Stimulated activated CD8-positive, alpha-beta memory T cell treated with anti-CD3 and anti-CD28 coated beads, Interleukin-15, amount 100 ng/mL, for 24 hours (primary cell): ENCODE measurements at regions not wholly inside any gene's neighbourhood (a gene's known extent, or its start where the extent isn't known, plus 50 kb on each side); places are given as distances from the start of the nearest gene placed in this dataset.

Experiments used
- DNase-seq: peaks from one replicate; pipeline ENCODE4 v3.0.0-alpha.2; 2020; ENCODE audit warnings: low read depth

DNA sequence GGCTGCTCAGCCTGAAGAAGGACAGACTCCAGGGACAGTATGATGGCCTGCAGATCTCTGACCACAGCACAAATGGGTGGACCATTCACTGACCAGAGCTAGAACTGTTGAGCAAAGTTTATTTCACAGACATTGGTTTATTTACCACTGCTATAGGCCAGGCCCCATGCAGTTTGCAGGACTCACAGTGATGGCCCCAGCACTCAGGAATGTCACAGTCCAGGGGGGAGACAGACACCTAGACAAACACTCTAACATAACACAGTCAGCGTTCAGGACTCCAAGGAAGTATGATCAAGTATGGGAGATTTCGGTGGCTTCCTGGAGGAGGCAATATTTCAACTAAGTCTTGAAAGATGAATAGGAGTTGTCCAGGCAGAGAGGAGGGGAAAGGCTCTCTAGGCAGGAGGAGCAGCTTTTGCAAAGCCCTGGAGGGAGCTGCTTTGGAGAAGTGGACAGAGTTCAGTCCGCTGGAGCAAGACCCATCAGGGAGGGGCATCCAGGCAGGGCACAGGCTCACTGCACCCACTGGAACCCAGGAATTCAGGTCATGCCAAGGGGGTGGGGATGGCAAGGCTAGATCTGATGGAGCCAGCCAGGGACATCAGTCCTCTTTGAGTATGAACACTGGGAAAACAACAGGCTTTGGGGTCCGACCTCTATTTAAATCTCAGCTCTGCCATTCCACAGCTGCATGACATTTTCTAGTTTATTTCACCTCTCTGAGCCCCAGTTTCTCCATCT is 454.3 kb downstream of the MATN1 start:
- no peak for DNase-seq

DNA sequence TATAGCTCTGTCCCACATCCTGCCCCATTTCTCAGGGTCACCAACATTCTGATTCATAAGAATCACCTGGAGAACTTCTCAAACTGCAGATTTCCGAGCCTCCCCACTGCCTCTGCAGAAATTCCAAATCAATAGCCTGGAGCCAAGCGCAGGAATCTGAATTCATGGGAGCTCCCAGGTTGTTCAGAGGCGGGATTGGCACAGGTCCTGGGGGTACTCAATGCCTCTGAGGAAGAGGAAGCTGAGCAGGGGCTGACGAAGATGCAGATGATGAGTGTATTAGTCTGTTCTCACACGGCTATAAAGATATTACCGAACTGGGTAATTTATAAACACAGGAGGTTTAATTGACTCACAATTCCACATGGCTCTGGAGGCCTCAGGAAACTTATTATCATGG is 455.5 kb downstream of the MATN1 start:
- no peak for DNase-seq

DNA sequence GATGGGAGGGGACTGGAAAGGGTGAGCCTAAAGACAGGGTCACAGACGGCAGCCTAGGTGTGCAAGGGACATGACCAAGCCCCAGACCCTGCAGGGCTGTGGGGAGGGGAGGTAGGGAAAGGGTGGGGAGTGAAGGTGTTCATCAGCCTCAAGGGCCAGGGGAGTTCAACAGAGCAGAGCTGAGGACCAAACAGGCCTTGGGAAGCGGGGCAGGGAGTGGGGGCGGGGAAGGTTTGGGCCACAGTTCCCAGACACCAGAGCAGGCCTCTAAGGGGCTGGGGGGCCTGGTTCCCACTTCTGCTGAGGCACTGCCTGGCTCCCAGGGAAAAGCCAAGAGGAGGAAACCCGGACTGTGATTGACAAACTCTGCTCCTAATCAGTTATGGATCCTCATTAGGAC is 456.3 kb downstream of the MATN1 start:
- no peak for DNase-seq

DNA sequence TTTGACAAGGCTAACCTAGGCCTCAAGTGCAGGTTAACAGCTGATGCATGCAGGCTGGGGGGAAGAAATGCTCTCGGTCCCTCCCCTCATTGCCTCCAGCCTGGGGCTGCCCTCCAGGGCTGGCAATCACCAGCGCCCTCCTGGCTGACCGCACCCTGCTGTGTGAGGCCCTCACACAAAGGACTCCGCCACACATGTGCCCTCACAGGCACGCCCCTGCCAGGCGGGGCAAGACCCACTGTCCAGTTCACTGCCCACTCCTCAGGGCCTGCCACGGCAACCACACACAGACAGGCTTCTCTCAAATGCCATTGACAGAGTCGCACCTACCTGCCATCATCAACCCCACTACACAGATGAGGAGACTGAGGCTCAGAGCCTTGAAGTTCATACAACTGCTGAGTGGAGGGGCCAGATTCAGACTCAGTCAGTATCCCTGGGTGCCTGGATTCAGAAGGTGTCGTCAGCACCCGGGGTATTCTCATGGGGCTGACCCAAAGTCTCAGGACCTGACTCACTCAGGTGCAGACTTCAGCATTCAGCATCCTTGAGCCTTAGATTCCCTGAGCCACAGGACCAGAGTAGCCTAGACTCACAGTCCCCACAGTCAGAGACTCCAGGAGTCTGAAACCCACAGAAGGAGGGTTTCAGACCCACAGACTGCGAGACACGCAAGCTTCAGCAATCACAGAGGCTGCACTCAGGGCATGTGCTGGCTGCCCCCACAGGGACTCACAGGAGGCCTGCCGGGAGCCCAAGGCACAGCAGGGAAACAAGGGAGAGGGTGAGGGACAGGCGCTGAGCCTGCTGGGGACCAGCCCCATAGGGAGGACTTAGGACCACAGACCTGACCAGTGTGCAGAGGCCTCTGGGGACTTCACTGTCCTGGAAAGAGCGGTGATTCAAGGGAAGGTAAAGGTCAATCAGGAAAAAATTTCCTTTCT is 458.0 kb downstream of the MATN1 start:
- no peak for DNase-seq

DNA sequence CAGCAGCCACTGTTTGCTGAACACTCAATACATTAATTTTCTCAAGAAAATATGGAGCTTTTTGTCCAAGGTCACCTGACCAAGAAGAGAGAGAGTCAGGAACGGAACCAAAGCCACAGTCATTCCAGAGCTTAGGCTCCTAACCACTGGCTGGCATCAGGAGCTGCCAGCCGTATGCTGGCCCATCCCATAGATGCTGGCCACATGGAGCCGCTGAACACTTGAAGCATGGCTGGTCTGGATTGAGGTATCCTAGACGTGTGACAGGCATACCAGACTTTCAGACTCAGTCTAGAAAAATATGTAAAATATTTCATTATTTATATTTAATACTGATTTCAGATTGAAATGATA is 458.7 kb downstream of the MATN1 start:
- no peak for DNase-seq

DNA sequence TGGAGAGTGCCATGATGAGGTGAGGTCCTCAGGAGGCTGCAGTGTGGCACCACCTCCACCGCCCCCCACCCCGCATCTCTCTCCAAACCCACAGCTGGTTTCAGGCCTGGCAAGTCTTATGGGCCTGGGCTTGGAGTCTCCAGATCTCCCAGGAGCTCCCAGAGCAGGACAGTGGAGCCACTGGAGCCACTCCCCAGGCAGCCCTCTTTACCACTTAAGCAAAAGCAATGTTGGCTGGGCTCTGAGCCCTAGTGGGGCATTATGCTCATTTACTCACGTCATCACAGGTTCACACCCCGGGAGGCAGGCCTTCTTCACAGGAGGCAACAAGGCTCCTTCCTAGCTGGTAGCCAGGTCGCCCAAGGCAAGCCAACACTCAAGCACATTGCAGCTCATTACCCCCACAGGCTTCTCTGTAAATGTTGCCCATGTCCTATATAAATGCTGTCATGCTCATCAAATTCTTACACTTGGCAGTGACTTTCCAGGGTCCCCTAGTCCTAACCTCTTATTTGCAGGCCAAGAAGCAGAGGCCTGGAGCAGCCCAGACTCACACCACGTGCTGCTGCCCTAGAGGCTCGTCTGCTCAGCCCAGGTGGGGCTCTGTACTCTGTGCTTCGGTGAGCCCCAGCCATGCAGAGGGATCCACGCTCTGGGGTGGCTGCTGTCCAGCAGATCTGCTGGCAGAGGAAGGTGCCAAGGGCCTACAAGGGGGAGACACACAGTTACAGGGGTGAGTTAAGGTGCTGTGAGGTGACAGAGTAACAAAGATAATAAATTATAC is 459.3 kb downstream of the MATN1 start:
- DNase-seq: no peak

DNA sequence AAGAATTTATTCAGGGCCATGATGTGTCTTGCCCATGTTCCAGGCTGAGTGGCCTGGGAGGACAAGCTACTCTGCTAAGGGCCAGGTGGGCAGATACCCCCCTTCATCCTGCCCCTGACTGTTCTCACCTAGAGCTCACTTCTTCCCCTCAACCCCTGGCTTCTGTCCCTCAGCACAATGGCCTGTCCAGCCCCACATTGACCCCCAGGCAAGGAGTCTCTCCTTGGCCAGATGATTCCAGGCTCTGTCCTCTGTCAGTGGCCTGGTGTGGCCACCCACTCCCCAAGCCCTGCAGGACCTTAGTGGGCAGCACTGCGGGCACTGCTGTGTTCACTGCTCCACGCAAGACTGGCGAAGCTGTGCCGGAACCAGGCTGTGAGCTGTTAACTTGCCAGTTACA is 460.0 kb downstream of the MATN1 start:
- DNase-seq: no peak

DNA sequence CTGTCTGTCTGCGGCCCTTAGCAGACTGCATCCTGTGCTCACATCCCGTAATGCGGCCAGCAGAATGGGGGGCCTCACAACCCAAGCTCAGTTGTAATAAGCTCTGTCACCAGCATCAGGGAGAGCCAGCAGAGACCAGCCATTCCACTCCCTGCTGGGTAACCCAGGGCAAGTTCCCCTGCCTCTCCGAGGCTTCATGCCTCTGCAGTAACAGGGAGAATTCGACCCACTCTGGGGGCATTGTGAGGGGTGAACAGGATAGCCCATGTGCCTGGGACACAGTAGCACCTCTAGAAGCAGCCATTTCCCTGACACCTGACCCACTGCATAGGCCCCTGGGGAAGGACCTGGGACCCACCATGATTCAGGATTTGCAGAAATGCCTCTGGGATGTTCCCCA is 461.2 kb downstream of the MATN1 start:
- DNase-seq: no peak

DNA sequence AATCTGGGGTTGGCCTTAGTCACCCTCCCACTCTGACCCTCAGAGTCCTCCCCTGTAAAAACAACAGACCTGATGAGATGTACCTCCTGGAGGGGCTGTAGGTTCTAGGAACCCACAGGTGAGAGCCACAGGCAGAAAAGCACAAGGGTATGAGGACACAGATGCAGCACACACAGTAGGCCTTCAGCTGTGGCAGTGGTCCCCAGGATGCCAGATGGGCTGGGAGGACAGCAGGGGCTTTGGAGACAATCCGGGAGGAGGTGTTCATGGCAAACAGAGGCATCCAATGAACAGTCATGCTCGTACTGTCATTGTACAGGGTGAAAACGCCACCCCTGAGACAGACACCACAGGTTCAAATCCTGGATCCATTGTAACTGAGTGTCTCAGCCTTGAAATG is 463.1 kb downstream of the MATN1 start:
- no peak for DNase-seq

DNA sequence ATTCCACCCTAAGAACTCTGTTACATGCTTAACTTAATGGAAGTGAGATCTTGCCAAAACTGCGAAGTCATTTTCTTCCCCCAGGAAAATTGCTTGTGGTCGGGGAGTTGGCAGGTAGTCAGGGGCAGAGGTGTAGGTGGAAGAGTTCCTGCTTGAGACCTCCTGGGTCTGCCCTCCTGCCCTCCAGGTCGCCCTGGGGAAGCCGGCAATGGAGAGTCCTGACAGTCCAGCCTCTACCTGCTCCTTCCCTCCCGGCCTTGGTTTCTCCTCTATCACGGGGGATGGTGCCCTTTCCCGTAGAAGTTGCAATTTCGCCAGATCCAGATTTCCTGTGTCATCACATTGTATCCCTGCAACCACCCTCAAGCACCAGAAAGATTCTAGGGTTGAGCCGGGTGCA is 463.8 kb downstream of the MATN1 start:
- DNase-seq: no peak

DNA sequence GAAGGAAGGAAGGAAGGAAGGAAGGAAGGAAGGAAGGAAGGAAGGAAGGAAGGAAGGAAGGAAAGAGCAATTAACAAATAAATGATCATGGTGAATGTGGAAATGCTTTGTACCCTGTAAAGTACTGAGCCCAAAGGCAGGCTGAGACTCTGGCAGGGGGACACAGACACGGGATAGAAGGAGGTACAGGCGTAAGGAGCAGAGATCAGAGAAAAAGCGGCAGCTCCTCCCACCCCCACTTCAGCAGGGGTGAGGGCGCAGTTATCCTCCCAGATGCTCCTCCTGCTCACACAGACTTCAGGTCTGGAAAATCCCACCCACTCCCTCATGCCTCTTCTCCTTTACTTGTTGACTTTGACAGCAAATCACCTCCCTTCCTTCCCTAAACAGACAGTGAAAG is 464.5 kb downstream of the MATN1 start:
- no peak for DNase-seq

DNA sequence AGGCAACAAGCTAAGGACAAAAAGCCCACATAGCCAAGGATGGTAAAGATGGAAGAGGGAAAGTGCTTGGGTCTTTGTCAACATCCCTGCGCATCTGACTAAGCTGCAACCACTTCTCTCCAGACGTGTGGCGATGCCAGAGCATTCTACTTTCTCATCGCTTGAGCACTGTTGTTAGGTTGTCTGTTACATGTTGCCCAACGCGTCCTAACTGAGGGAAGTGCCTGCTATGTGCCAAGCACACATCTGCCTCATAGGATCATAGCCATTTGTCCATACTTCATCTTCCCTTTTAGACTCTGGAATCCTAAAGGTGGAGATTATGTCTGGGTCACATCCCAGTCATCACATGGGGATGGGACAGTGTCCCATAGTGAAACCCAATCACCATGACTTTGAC is 464.9 kb downstream of the MATN1 start:
- DNase-seq: no peak

DNA sequence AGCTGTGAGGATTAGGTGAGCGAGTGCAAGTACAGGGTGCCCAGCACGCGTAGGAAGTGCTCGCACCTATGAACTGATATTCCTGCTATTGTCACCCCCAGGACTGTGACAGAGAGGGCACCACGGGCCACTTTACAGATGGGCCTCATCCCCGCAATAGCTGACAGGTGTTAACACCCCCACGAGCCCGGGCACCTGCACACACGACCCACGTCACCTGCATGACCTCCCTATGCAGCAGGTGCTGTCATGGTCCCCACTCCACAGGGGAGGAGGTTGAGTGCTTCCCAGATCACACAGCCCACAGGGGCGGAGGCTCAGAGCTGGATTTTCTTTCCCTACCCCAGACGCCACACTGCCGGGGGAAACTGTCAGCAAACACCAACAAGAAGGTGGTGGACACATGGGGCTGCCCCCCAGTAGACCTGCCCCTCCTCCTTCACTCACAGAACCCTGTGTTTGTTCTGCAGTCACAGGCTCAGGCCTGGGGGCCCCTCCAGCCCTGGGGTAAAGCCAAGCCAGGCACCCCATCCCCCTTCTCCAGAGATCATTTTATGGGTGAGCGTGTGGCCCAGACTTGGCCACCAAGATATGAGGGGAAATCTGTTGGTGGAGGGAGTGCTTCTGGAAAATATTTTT is 465.5 kb downstream of the MATN1 start:
- no peak for DNase-seq

DNA sequence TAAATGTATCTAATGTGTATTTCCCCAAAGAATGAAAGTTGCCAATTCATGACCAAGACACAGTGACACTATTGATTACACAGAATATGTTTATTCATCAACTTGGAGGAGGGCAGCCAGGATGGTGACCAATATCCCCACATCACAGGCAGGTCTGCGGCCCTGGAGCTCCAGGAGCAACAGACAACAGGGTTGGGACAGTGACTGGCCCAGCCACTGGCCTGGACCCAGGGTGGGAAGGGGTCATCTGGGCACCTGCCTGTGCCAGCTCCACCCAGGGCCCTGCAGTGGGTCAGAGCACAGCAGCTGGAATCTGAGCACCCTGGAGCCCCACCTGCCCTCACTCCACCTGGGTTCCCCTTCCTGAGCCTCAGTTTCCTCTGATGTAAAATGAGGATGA is 466.1 kb downstream of the MATN1 start:
- no peak for DNase-seq

DNA sequence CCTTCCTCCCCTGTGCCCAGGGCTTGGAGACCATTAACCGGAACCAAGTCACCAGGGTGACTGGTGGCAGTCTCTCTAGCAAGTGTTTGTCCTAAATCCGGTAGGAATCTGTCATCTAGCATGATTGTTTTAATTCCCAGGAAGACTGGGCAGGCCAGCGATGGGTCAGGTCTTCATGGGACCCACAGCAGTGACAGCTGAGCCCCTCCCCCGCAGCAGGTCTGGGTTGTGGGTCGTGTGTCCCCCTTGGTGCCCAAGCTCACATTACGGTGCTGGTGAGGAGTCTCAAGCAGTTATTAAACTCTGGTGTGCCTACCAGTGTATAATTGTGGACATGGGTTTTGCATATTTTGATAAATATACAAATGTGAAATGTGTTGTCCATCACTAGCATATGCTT is 466.5 kb downstream of the MATN1 start:
- no peak for DNase-seq

DNA sequence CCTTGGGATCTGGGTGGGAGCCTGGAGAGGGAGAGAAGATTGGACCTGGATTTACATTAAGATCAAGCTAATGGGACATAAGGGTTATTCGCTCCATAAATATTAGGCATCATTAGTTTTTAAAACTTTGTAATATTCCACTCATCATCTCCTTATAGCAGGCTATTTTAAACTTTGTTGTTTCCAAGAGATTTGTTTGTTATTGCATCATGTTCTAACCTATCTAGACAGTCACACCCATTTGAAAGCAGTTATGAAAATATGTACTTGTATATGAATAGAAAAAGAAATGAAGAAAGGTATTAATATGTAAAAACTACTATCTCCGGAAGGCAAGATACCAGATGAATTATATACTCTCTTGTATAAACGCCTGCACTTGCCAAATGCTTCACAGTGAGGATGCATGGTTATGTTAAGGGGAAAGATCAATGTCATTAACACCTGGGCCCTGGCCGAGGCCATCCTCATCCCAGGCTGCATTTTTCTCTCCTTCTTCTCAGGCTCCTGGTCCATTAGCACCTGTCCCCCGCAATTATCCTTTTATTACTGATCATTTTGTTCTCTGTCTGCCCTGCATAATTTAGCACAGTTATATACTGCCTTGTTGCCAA is 468.2 kb downstream of the MATN1 start:
- no peak for DNase-seq

DNA sequence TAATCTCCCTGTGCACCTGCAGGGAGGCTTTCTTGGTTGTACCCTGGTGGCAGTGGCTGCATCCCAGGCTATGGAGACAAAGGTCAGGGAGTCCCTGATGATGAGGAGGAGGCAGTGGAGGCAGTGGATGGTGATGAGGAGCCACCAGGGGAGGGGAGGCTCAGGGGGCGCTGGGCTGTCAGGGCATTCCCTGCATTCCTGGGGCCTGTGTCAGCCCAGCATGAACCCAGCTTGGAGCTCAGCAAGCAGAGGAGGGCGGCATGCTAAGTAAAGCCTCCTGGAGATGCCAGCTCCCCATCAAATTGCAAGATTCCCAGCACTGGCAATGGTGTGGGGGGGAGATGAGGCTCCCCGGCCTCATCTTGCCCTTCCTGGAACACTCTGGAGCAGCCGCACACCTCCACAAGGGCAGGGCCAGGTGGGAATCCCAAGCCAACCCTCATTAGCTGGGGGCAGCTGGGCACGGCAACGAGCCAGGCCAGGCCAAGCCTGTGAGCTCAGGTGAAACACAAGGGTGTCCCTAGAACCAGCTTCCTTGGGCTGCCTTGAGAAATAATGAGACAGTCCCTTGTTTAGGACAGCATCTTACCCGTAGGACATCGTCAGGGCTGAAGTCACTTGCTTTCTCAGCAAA is 469.5 kb downstream of the MATN1 start:
- DNase-seq: no peak

DNA sequence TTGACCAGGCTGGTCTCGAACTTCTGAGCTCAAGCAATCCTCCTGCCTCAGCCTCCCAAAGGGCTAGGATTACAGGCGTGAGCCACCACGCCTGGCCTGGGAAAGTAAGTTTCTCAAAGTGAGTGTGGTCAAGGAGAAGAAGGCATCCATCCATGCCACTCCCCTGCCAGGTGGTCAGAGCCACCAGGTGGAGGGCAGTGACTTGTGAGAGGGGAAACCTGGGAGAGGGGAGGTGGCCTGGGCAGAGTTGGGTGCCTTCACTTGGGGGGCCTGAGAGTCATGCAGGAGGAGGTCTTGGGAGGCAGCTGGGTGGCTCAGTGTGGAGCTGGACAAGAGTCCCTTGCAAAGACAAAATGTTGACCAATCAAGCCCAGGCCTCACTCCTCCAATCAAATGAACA is 470.0 kb downstream of the MATN1 start:
- no peak for DNase-seq

DNA sequence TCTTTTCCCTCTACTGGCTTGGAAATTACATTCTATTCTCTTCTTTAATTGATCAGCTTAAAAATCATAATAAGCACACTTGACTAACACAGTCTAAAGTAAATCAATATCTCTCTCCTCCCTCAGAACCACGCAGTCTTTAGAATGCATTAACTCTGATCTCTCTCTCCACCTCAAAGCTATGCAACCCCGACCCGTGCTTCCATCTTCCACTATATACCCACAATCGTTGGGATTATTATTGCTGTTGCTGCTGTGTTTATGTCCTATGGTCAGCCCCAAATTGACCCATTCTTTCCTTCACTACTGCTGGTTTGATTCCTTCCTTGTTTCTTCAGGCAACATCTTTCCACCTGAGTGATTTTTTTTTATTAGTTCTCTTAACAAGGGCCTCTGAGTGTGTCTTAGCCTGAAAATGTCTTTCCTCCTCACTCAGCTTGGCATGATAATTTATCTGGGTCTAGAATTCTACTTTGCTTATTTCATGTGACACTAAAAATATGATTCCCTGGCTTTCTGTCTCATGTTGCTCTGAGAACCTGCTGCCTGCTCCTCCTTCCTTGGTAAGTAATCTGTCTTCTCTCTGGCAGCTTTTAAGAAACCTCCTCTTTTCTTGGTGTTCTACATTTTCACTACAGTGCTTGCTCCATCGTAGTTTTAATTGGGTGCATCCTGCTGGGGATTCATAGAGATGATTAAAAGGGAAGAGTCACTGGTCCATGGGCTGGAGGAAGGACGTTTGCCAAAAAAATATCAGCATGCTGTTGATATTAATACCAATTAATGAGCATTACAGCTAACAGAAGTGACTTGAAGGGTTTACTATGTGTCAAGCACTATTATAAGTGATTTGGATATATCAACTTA is 472.2 kb downstream of the MATN1 start:
- no peak for DNase-seq

DNA sequence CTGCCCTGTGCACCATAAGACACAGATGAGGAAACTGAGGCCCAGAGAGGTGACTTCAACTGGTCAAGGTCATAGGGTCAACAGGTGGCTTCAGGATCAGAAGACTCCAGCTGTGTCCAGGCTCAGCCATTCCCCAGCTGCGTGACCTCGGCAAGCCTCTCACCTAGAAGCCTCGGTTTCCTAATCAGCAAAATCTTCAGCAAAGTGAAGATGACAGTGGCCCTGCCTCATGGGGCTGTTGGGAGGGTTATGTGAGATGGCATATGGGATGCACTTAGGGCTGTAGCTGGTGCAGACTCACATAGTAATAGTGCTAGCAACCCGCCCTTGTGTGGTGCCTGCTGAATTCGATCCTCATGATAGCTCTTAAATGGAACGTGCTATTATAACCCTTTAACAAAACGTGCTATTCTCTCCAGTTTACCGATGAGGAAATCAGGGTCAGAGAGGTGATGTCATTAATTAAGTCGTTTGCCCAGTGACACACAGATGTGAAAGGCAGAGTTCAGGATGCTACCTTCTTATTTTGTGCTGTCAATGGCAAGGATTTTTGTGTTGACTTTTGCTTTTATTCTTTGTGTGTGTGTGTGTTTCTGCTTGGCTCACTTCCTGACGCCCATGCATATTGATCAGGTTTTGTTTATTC is 472.9 kb downstream of the MATN1 start:
- DNase-seq: no peak
